OCI-LY1 (cell line): ENCODE measurements at regions not wholly inside any gene's neighbourhood (a gene's known extent, or its start where the extent isn't known, plus 50 kb on each side); places are given as distances from the start of the nearest gene placed in this dataset.

Source experiments
- H2AFZ ChIP-seq: fragments of 200-600 bp; sonication (generic), shearing (Covaris generic); 2 replicates; pipeline ENCODE4 v1.6.0; 2014; ENCODE audit warnings: antibody characterized with exemption, mild to moderate bottlenecking, low read length
- H3F3A ChIP-seq: fragments of 200-600 bp; sonication (generic), shearing (Covaris generic); 2 replicates; pipeline ENCODE4 v1.6.0; 2014; ENCODE audit warnings: mild to moderate bottlenecking, antibody characterized with exemption, low read length, moderate library complexity; ENCODE audit not compliant: insufficient read depth
- H3K27ac ChIP-seq: fragments of 200-600 bp; sonication (generic); 2 replicates; pipeline ENCODE4 v1.5.1; 2014; ENCODE audit warnings: low read length, mixed run types, mild to moderate bottlenecking, low read depth; ENCODE audit not compliant: poor library complexity, severe bottlenecking
- H3K27me3 ChIP-seq: fragments of 200-600 bp; sonication (generic); 2 replicates; pipeline ENCODE4 v1.6.0; 2014; ENCODE audit warnings: antibody characterized with exemption, mild to moderate bottlenecking, low read length, moderate library complexity; ENCODE audit not compliant: insufficient read depth
- H3K36me3 ChIP-seq: fragments of 200-600 bp; sonication (generic); 2 replicates; pipeline ENCODE4 v1.6.1; 2014; ENCODE audit warnings: mild to moderate bottlenecking, antibody characterized with exemption, low read length, moderate library complexity, mixed read lengths; ENCODE audit not compliant: insufficient read depth
- H3K4me1 ChIP-seq: fragments of 200-600 bp; sonication (generic); 2 replicates; pipeline ENCODE4 v1.5.1; 2014; ENCODE audit warnings: mild to moderate bottlenecking, low read length, moderate library complexity; ENCODE audit not compliant: insufficient read depth, severe bottlenecking
- H3K4me2 ChIP-seq: fragments of 200-600 bp; sonication (generic), shearing (Covaris generic); 2 replicates; pipeline ENCODE4 v1.6.1; 2014; ENCODE audit warnings: low read length
- H3K4me3 ChIP-seq: fragments of 200-600 bp; sonication (generic); 2 replicates; pipeline ENCODE4 v1.5.1; 2014; ENCODE audit warnings: low read length, low read depth, mild to moderate bottlenecking, mixed read lengths; ENCODE audit not compliant: poor library complexity, severe bottlenecking
- H3K79me2 ChIP-seq: fragments of 200-600 bp; shearing (Covaris generic); 2 replicates; pipeline ENCODE4 v1.6.1; 2016; ENCODE audit warnings: mixed run types, low read length, mixed read lengths; ENCODE audit not compliant: insufficient read depth
- H3K9ac ChIP-seq: fragments of 200-600 bp; sonication (generic), shearing (Covaris generic); 2 replicates; pipeline ENCODE4 v1.6.1; 2014; ENCODE audit warnings: mild to moderate bottlenecking, low read length, mixed read lengths
- H3K9me2 ChIP-seq: fragments of 200-600 bp; sonication (generic), shearing (Covaris generic); 2 replicates; pipeline ENCODE4 v1.6.1; 2014; ENCODE audit warnings: low read depth, mild to moderate bottlenecking, low read length, mixed read lengths
- H3K9me3 ChIP-seq: fragments of 200-600 bp; shearing (Covaris generic); 2 replicates; pipeline ENCODE4 v1.6.1; 2014; ENCODE audit warnings: low read length, mixed read lengths
- H4K20me1 ChIP-seq: fragments of 200-600 bp; sonication (generic), shearing (Covaris generic); 2 replicates; pipeline ENCODE4 v1.6.0; 2016; ENCODE audit warnings: mild to moderate bottlenecking, low read length; ENCODE audit not compliant: insufficient read depth
- EZH2 ChIP-seq: fragments of 200-600 bp; sonication (generic), shearing (Covaris generic); IDR thresholded peaks from 2 replicates; pipeline ENCODE4 v1.8.0; 2017; ENCODE audit warnings: borderline replicate concordance, mixed run types, mild to moderate bottlenecking, antibody characterized with exemption, low read length, moderate library complexity, mixed read lengths
- TF ChIP-seq, protein P1 (sequence below): fragments of 200-600 bp; sonication (generic), shearing (Covaris generic); IDR thresholded peaks from 2 replicates; pipeline ENCODE4 v1.5.1; 2017; ENCODE audit warnings: mild to moderate bottlenecking, antibody characterized with exemption, low read length, moderate library complexity, mixed read lengths

DNA sequence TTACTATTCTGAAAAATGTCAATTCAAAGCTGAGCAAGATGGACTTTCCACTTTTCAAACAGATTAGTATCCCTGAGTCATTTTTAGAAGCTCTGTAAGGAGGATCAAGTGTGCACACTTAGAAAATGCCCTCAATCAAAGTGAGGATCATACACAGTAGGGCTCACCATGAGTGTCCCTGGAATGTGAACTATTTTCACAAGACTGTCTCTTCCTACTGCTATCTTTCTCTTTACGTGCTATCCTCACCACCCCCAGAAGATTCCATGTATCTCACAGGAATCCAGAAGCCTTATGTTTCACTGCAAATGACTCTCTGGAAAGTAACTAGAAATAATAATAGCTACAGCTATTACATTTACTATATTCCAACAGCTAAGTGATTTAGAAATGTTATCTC lies 349.9 kb upstream of the TGFBR2 start:
- no peak overlapping the region for H2AFZ ChIP-seq
- no peaks in the 10 kb centered on the region for H3K9me3 ChIP-seq
- no peaks in the 10 kb centered on the region for H3K4me1 ChIP-seq
- H3K36me3 ChIP-seq = no peaks in the 10 kb centered on the region
- no peaks in the 10 kb centered on the region for H3K79me2 ChIP-seq
- no peaks in the 10 kb centered on the region for H4K20me1 ChIP-seq
- no peak overlapping the region for H3K4me2 ChIP-seq
- H3K4me3 ChIP-seq = no peak overlapping the region
- no peaks in the 10 kb centered on the region for H3K9me2 ChIP-seq
- H3K27me3 ChIP-seq = no peaks in the 10 kb centered on the region
- H3K9ac ChIP-seq = no peak overlapping the region
- TF ChIP-seq, protein P1, sequence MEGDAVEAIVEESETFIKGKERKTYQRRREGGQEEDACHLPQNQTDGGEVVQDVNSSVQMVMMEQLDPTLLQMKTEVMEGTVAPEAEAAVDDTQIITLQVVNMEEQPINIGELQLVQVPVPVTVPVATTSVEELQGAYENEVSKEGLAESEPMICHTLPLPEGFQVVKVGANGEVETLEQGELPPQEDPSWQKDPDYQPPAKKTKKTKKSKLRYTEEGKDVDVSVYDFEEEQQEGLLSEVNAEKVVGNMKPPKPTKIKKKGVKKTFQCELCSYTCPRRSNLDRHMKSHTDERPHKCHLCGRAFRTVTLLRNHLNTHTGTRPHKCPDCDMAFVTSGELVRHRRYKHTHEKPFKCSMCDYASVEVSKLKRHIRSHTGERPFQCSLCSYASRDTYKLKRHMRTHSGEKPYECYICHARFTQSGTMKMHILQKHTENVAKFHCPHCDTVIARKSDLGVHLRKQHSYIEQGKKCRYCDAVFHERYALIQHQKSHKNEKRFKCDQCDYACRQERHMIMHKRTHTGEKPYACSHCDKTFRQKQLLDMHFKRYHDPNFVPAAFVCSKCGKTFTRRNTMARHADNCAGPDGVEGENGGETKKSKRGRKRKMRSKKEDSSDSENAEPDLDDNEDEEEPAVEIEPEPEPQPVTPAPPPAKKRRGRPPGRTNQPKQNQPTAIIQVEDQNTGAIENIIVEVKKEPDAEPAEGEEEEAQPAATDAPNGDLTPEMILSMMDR = no peak
- no peak for TF ChIP-seq EZH2
- H3K27ac ChIP-seq = no peak overlapping the region
- no peaks in the 10 kb centered on the region for H3F3A ChIP-seq

DNA sequence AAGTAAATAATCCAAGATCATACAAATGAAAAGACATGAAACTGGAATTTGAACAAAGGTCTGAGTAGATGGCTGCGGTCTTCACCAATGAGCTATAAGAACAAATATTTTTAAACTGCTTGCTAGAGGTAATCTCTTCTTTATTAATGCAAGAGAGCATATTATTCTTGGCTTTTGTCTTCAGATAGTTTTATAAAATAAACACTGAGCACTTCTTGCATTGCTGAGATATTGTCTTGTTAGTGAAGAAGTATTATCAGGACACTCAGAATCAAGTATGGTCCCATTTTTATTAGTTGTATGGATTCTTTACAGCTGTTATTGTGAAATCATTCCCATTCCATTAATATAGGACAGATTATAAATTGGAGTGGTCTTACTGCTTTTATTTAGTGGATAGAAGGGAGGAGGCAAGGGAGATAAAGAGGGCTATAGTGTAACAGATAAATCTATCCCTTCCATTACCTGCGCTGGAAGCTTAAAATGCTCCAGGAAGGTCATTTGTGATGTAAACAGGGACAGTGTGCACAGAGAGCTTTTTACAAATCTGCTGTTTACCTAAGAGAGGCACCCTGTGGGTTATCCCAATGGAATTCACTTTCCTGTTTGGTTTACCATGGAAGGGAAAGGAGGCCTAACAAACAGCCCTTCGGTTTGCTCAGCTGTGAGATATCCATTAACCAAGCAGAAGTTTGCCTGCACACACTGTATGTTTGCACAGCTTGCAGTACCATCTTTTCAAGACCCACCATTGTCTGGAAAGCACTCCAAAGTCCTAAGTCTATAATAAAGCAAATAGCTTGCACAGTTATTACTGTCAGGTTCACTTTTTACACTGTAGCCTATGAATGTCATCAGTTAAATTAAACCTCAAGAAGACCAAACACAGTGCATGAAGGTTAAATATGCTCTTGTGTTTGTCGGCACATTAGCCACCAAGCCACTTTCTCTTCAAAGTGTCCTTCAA lies 347.7 kb upstream of the TGFBR2 start:
- H3K27ac ChIP-seq = no peak overlapping the region
- no peaks in the 10 kb centered on the region for H4K20me1 ChIP-seq
- H3K4me3 ChIP-seq = no peak overlapping the region

DNA sequence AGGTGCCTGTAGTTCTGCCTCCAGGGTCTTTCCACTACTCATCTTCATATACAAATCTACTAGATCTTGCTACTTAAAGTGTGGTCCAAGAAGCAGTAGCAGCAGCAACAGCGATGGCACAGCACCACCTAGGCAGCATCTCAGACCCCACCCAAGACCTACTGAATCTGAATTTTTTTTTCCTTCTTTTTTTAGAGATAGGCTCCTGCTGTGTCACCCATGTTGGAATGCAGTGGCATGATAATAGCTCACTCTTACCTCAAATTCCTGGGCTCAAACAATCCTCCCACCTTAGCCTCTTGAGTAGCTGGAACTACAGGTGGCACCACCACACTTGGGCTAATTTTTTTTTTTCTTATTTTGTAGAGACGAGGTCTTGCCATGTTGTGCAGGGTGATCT lies 346.7 kb upstream of the TGFBR2 start:
- TF ChIP-seq, protein P1 = no peak
- TF ChIP-seq EZH2 = no peak
- H3K27me3 ChIP-seq = no peaks in the 10 kb centered on the region
- H3K36me3 ChIP-seq = no peaks in the 10 kb centered on the region
- no peaks in the 10 kb centered on the region for H4K20me1 ChIP-seq
- no peak overlapping the region for H3K27ac ChIP-seq
- H3K9ac ChIP-seq = no peak overlapping the region
- no peak overlapping the region for H2AFZ ChIP-seq
- no peaks in the 10 kb centered on the region for H3K9me3 ChIP-seq
- H3K4me3 ChIP-seq = no peak overlapping the region
- no peak overlapping the region for H3K4me2 ChIP-seq
- H3K79me2 ChIP-seq = no peaks in the 10 kb centered on the region
- no peaks in the 10 kb centered on the region for H3K9me2 ChIP-seq
- H3K4me1 ChIP-seq = no peaks in the 10 kb centered on the region
- H3F3A ChIP-seq = no peaks in the 10 kb centered on the region

More for the DNA sequence above, 347.7 kb upstream of the TGFBR2 start:
- H3K9ac ChIP-seq = no peak overlapping the region
- no peak for TF ChIP-seq EZH2
- TF ChIP-seq, protein P1 = no peak
- no peaks in the 10 kb centered on the region for H3K9me3 ChIP-seq
- H3K27me3 ChIP-seq = no peaks in the 10 kb centered on the region
- no peaks in the 10 kb centered on the region for H3F3A ChIP-seq
- no peaks in the 10 kb centered on the region for H3K36me3 ChIP-seq
- H3K4me1 ChIP-seq = no peaks in the 10 kb centered on the region
- H3K9me2 ChIP-seq = no peaks in the 10 kb centered on the region
- H3K79me2 ChIP-seq = no peaks in the 10 kb centered on the region
- H3K4me2 ChIP-seq = no peak overlapping the region
- H2AFZ ChIP-seq = no peak overlapping the region
